Liver (tissue), 8 donors: ENCODE measurements at regions not wholly inside any gene's neighbourhood (a gene's known extent, or its start where the extent isn't known, plus 50 kb on each side); places are given as distances from the start of the nearest gene placed in this dataset.

Experiments used
- DNase-seq: peaks from one replicate; pipeline ENCODE4 v3.0.0-alpha.2; 2017; ENCODE audit warnings: low spot score
- H3K27ac ChIP-seq, 2 donors: one replicate each; pipeline ENCODE4 v1.7.0; 2013; ENCODE audit warnings: inconsistent platforms in 2 of 2, low read length in 2 of 2, control low read depth in 1 of 2, low read depth in 1 of 2, mild to moderate bottlenecking in 1 of 2
- H3K27me3 ChIP-seq, 4 donors: one replicate each; pipeline versions ENCODE4 v1.6.1 to v1.7.0; 2013; ENCODE audit warnings: low read length in 3 of 4, inconsistent platforms in 1 of 4, mild to moderate bottlenecking in 1 of 4, moderate library complexity in 1 of 4; ENCODE audit not compliant: control insufficient read depth in 4 of 4, insufficient read depth in 4 of 4
- H3K36me3 ChIP-seq, 4 donors: one replicate each; pipeline versions ENCODE4 v1.6.1 to v1.7.0; 2013; ENCODE audit warnings: low read length in 3 of 4, mild to moderate bottlenecking in 3 of 4, low read depth in 1 of 4, moderate library complexity in 1 of 4; ENCODE audit not compliant: control insufficient read depth in 4 of 4, insufficient read depth in 3 of 4
- H3K4me1 ChIP-seq, 4 donors: one replicate each; pipeline versions ENCODE4 v1.6.1 to v1.7.0; 2013; ENCODE audit warnings: low read length in 3 of 4, mild to moderate bottlenecking in 3 of 4, moderate library complexity in 1 of 4; ENCODE audit not compliant: control insufficient read depth in 4 of 4, insufficient read depth in 4 of 4
- H3K4me3 ChIP-seq, 3 donors: one replicate each; pipeline versions ENCODE4 v1.6.1 to v1.7.0; 2013; ENCODE audit warnings: low read length in 3 of 3, control low read depth in 1 of 3, low read depth in 1 of 3, mild to moderate bottlenecking in 1 of 3
- H3K9ac ChIP-seq, 2 donors: one replicate each; pipeline ENCODE4 v1.7.0; 2013; ENCODE audit warnings: low read length in 2 of 2, mild to moderate bottlenecking in 2 of 2, moderate library complexity in 2 of 2, control low read depth in 1 of 2, low read depth in 1 of 2
- H3K9me3 ChIP-seq, 4 donors: one replicate each; pipeline versions ENCODE4 v1.6.1 to v1.7.0; 2013; ENCODE audit warnings: low read length in 3 of 4; ENCODE audit not compliant: control insufficient read depth in 4 of 4
- EGR1 ChIP-seq, 2 donors: IDR thresholded peaks; 2 replicates each; pipeline ENCODE4 v1.6.1; 2016 to 2018; ENCODE audit warnings: antibody characterized with exemption in 2 of 2, low read depth in 2 of 2
- FOXA1 ChIP-seq: IDR thresholded peaks from 2 replicates; pipeline ENCODE4 v1.6.1; 2016; ENCODE audit warnings: antibody characterized with exemption
- FOXA2 ChIP-seq: IDR thresholded peaks from 2 replicates; pipeline ENCODE4 v1.6.1; 2016; ENCODE audit warnings: antibody characterized with exemption
- GABPA ChIP-seq, 2 donors: IDR thresholded peaks in 1 of 2; conservative IDR thresholded peaks in 1 of 2; 2 replicates each; pipeline ENCODE4 v1.6.1; 2016; ENCODE audit warnings: antibody characterized with exemption in 2 of 2, mild to moderate bottlenecking in 1 of 2, moderate library complexity in 1 of 2
- HNF4A ChIP-seq, 2 donors: conservative IDR thresholded peaks; 2 replicates each; pipeline ENCODE4 v1.6.1; 2016; ENCODE audit warnings: antibody characterized with exemption in 2 of 2, mild to moderate bottlenecking in 2 of 2
- HNF4G ChIP-seq: IDR thresholded peaks from 2 replicates; pipeline ENCODE4 v1.6.1; 2016; ENCODE audit warnings: antibody characterized with exemption
- JUND ChIP-seq, 2 donors: IDR thresholded peaks; 2 replicates each; pipeline ENCODE4 v1.6.1; 2016; ENCODE audit warnings: antibody characterized with exemption in 2 of 2
- NR2F2 ChIP-seq: IDR thresholded peaks from 2 replicates; pipeline ENCODE4 v1.6.1; 2016; ENCODE audit warnings: antibody characterized with exemption
- RAD21 ChIP-seq, 2 donors: IDR thresholded peaks; 2 replicates each; pipeline ENCODE4 v1.6.1; 2016; ENCODE audit warnings: antibody characterized with exemption in 2 of 2, mild to moderate bottlenecking in 2 of 2
- RXRA ChIP-seq, 2 donors: IDR thresholded peaks; 2 replicates each; pipeline ENCODE4 v1.6.1; 2017 to 2018; ENCODE audit warnings: antibody characterized with exemption in 2 of 2, mild to moderate bottlenecking in 1 of 2
- TAF1 ChIP-seq: conservative IDR thresholded peaks from 2 replicates; pipeline ENCODE4 v1.6.1; 2016; ENCODE audit warnings: antibody characterized with exemption, mild to moderate bottlenecking
- ZBTB33 ChIP-seq: IDR thresholded peaks from 2 replicates; pipeline ENCODE4 v1.6.1; 2016; ENCODE audit warnings: antibody characterized with exemption
- WGBS: extraction: QIAGEN DNeasy Blood & Tissue Kit; methylation state at CpG from one replicate; pipeline ENCODE4 v1.1.7; 2013; 5-methylcytosine and 5-hydroxymethylcytosine counted together
- TF ChIP-seq, protein P1 (sequence below): fragments of 150-350 bp; IDR thresholded peaks from 2 replicates; pipeline ENCODE4 v1.5.1; 2017; ENCODE audit warnings: improper control_type of control experiment, low read depth, low read length; ENCODE audit not compliant: missing input control
- TF ChIP-seq, protein P2 (sequence below): IDR thresholded peaks from 2 replicates; pipeline ENCODE4 v1.6.1; 2016; ENCODE audit warnings: antibody characterized with exemption
- TF ChIP-seq, protein P3 (sequence below): IDR thresholded peaks from 2 replicates; pipeline ENCODE4 v1.6.1; 2016; ENCODE audit warnings: antibody characterized with exemption
- donor health status: healthy.
- donor health status: healthy.
- donor health status: healthy.
- donor health status: healthy.
- donor health status: healthy.

GRCh38 chr22:49046000-49046545 is 781.6 kb downstream of the BRD1 start:
- no peak for DNase-seq
- TF ChIP-seq, protein P1, sequence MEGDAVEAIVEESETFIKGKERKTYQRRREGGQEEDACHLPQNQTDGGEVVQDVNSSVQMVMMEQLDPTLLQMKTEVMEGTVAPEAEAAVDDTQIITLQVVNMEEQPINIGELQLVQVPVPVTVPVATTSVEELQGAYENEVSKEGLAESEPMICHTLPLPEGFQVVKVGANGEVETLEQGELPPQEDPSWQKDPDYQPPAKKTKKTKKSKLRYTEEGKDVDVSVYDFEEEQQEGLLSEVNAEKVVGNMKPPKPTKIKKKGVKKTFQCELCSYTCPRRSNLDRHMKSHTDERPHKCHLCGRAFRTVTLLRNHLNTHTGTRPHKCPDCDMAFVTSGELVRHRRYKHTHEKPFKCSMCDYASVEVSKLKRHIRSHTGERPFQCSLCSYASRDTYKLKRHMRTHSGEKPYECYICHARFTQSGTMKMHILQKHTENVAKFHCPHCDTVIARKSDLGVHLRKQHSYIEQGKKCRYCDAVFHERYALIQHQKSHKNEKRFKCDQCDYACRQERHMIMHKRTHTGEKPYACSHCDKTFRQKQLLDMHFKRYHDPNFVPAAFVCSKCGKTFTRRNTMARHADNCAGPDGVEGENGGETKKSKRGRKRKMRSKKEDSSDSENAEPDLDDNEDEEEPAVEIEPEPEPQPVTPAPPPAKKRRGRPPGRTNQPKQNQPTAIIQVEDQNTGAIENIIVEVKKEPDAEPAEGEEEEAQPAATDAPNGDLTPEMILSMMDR = no peak
- TF ChIP-seq NR2F2 = no peak
- no peak for TF ChIP-seq TAF1
- TF ChIP-seq HNF4G = no peak
- TF ChIP-seq RXRA (IDR thresholded peaks at IDR 0.05) = no peak
- TF ChIP-seq ZBTB33 = no peak
- TF ChIP-seq, protein P2, sequence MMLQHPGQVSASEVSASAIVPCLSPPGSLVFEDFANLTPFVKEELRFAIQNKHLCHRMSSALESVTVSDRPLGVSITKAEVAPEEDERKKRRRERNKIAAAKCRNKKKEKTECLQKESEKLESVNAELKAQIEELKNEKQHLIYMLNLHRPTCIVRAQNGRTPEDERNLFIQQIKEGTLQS = no peak
- TF ChIP-seq RAD21 (IDR thresholded peaks at IDR 0.05) = no peak
- H3K27ac ChIP-seq = no peak overlapping the region
- WGBS = 57% methylated on average over 9 of the region's 9 CpGs
- H3K36me3 ChIP-seq = no peaks in the 10 kb centered on the region
- no peaks in the 10 kb centered on the region for H3K4me1 ChIP-seq
- H3K27me3 ChIP-seq = peaks cover 0 to 6% (median 0%) of the 10 kb centered on the region in 4 donors
- H3K9ac ChIP-seq = no peak overlapping the region
- H3K4me3 ChIP-seq = no peak overlapping the region
- H3K9me3 ChIP-seq = no peaks in the 10 kb centered on the region

DNA sequence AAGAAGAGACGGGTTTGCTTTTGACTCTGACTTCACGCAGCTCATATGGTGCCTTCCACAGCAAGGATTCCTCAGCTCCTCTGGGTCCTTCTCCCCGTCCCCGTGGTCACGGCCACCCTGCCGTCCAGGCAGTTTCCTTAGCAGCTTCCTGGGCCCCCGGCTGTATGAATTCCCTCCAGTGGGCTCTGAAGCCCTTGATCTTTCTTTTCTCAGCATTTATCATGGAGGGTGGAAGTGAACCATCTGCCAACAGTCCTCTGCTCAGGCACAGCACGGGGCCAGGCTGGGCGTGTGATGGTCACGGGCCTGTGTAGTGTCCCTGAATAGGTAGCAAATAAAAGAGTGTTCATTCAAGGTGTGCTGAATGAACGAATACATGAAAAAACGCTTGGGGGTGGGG is 782.4 kb downstream of the BRD1 start:
- no peak for DNase-seq
- 79% methylated on average over 12 of the region's 12 CpGs for WGBS

More for the DNA sequence above, 782.4 kb downstream of the BRD1 start:
- H3K9ac ChIP-seq = no peak overlapping the region
- TF ChIP-seq TAF1 (no peak), FOXA2 (no peak), ZBTB33 (no peak), FOXA1 (no peak), EGR1 (IDR thresholded peaks at IDR 0.05; ENCODE audit: low read depth in 2 of 2) (no peak), JUND (IDR thresholded peaks at IDR 0.05) (no peak), RAD21 (IDR thresholded peaks at IDR 0.05) (no peak), GABPA (IDR thresholded peaks at IDR 0.05 in 1 of 2, conservative IDR thresholded peaks at IDR 0.05 in 1 of 2) (no peak), HNF4A (conservative IDR thresholded peaks at IDR 0.05) (no peak)
- TF ChIP-seq, protein P3, sequence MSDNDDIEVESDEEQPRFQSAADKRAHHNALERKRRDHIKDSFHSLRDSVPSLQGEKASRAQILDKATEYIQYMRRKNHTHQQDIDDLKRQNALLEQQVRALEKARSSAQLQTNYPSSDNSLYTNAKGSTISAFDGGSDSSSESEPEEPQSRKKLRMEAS = no peak
- TF ChIP-seq, protein P2 = no peak
- no peaks in the 10 kb centered on the region for H3K9me3 ChIP-seq
- no peaks in the 10 kb centered on the region for H3K36me3 ChIP-seq
- H3K4me3 ChIP-seq = no peak overlapping the region
- H3K27me3 ChIP-seq = peaks cover 0 to 6% (median 0%) of the 10 kb centered on the region in 4 donors
- no peaks in the 10 kb centered on the region for H3K4me1 ChIP-seq
- H3K27ac ChIP-seq = no peak overlapping the region
